Muscle layer of duodenum (tissue), 2 donors: ENCODE measurements at regions not wholly inside any gene's neighbourhood (a gene's known extent, or its start where the extent isn't known, plus 50 kb on each side); places are given as distances from the start of the nearest gene placed in this dataset.

Experiments
- H3K27ac ChIP-seq: one replicate; pipeline ENCODE4 v1.7.0; 2013; ENCODE audit warnings: mild to moderate bottlenecking, low read length
- H3K27me3 ChIP-seq: one replicate; pipeline ENCODE4 v1.7.0; 2013; ENCODE audit warnings: low read depth, mild to moderate bottlenecking, control low read depth, low read length
- H3K36me3 ChIP-seq, 2 donors: one replicate each; pipeline ENCODE4 v1.7.0; 2013; ENCODE audit warnings: low read length in 2 of 2, control low read depth in 1 of 2, mild to moderate bottlenecking in 1 of 2; ENCODE audit not compliant: insufficient read depth in 2 of 2, control insufficient read depth in 1 of 2
- H3K4me1 ChIP-seq, 2 donors: one replicate each; pipeline ENCODE4 v1.7.0; 2013; ENCODE audit warnings: low read length in 2 of 2, mild to moderate bottlenecking in 2 of 2, control low read depth in 1 of 2, moderate library complexity in 1 of 2; ENCODE audit not compliant: insufficient read depth in 2 of 2, control insufficient read depth in 1 of 2
- H3K4me3 ChIP-seq, 2 donors: one replicate each; pipeline ENCODE4 v1.7.0; 2013; ENCODE audit warnings: low read length in 2 of 2, low read depth in 1 of 2, mild to moderate bottlenecking in 1 of 2
- H3K9me3 ChIP-seq, 2 donors: one replicate each; pipeline ENCODE4 v1.7.0; 2013; ENCODE audit warnings: low read length in 2 of 2, control low read depth in 1 of 2, mild to moderate bottlenecking in 1 of 2; ENCODE audit not compliant: control insufficient read depth in 1 of 2
- donor health status: healthy.

DNA sequence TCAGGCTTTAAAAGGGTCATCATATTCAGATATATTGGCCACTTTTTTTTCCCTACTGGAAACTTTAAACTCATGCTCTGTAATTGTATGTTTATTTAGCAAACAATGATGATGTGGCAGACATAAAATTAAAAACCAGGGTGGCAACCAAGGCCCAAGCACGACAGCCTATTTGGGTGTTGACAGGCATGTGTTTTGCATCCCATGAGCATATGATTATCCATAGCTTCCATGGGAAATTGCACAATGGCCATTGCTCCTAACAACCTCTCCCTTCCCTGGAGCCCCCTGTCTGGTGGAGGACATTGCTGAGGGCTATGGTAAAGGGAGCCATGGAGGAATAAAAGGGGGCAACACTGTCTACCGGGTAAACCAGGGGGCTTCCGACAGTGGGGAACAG lies 134.7 kb downstream of the GAS1 start:
- Histone ChIP-seq H3K9me3 (no peaks in the 10 kb centered on the region), H3K36me3 (no peaks in the 10 kb centered on the region), H3K4me1 (peaks cover 0 to 7% of the 10 kb centered on the region in 2 donors), H3K27me3 (no peaks in the 10 kb centered on the region), H3K27ac (no peak overlapping the region), H3K4me3 (no peak overlapping the region)

DNA sequence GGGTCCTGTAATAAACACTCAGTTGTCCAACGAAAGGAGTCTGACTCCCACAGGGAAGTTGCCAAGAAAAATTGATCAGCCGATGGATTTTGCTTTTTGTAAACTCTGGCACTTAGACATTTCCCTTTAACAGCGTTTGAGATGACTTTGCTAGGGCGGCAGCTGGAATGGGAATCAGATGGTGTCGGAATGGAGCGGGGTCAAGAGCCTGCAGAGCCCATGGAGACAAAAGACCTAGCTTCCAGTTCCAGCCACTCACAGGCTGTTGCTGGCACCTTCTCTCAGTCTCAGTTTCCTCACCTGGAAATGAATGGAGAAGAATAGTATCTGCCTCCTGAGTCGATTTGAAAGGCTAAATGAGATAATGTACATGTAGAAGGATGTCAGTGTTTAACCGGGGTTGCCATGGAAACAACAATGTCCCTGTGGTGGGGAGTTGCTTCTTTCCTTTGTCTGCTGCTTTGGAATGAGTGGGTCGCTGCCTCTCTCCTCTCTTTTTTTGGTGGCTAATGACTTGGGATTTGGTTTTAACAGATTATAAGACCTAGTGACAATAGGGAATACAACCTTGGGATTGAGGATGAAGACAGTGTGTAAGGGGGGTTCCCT lies 137.4 kb downstream of the GAS1 start:
- Histone ChIP-seq H3K4me1 (peaks cover 0 to 8% of the 10 kb centered on the region in 2 donors), H3K36me3 (no peaks in the 10 kb centered on the region), H3K9me3 (no peaks in the 10 kb centered on the region), H3K27me3 (no peaks in the 10 kb centered on the region), H3K4me3 (no peak overlapping the region), H3K27ac (no peak overlapping the region)

DNA sequence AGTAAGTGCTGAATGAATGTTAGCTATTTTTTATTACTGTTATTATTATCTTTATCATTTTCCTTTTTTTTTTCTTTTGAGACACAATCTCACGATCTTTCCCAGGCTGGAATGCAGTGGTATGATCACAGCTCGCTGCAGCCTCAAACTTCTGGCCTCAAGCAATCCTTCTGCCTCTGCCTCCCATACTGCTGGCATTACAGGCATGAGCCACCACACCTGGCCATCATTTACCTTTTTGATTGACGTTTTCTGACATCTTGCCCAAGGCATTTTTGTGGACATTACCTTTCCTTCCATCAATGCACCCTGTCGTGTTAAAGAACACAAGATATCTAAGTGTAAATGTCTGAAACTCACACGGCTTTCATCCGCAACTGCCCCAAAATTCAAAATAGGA lies 138.2 kb downstream of the GAS1 start:
- no peaks in the 10 kb centered on the region for H3K27me3 ChIP-seq
- H3K9me3 ChIP-seq: no peaks in the 10 kb centered on the region
- H3K4me3 ChIP-seq: no peak overlapping the region
- no peaks in the 10 kb centered on the region for H3K36me3 ChIP-seq
- peaks cover 0 to 8% of the 10 kb centered on the region in 2 donors for H3K4me1 ChIP-seq
- no peak overlapping the region for H3K27ac ChIP-seq

DNA sequence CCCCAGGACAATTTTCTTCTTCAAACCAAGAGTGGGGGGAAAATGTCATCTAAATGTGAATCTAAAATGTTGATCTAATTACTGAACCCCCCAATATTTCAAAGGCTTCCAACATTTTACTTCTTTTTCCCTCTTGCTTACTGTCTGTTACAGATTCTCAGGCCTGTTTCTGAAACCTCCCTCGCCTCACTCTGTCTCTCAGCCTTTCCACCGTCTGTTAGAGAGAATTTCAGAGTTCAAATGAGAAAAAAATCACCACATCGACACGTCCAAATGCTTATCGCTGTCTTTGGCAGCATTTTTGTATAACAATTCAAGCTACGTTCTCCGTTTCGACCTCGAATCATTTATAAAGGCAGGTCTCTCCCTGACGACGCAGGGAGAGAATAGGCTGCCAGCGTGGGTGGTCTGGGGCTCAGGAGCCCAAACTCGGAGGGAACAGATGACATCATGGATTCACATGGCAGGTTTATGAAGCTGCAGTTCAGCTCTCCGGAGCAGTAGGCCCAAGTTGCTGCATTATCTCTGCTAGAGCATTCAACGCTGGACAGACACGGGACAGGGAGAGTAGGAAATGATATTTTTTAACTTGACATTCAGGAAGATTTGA lies 139.8 kb downstream of the GAS1 start:
- H3K27me3 ChIP-seq: no peaks in the 10 kb centered on the region
- H3K4me3 ChIP-seq: no peak overlapping the region
- H3K4me1 ChIP-seq: peaks cover 0 to 8% of the 10 kb centered on the region in 2 donors
- H3K36me3 ChIP-seq: no peaks in the 10 kb centered on the region
- H3K9me3 ChIP-seq: no peaks in the 10 kb centered on the region
- peak overlapping the region; percentile 34 for H3K27ac ChIP-seq

DNA sequence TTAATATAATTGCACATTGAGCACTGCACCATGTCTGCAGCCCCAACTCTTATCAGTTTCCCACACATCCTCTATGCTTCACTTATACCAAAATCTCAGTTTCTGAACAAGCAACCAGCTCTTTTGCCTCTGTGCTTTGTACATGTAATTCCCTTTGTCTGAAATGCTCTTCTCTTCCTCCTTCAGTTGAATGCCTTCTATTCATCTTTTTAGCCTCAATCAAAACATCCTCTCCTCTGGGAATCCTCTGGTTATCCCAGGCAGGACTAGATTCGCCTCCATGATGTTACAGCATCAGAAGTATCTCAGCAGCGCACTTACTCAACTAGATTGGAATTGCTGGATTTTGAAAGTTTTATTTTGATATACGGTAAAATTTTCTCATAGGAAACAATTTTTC lies 143.3 kb downstream of the GAS1 start:
- H3K9me3 ChIP-seq: no peaks in the 10 kb centered on the region
- no peaks in the 10 kb centered on the region for H3K36me3 ChIP-seq
- H3K4me1 ChIP-seq: peaks cover 0 to 13% of the 10 kb centered on the region in 2 donors
- H3K27ac ChIP-seq: no peak overlapping the region
- H3K4me3 ChIP-seq: no peak overlapping the region
- no peaks in the 10 kb centered on the region for H3K27me3 ChIP-seq

DNA sequence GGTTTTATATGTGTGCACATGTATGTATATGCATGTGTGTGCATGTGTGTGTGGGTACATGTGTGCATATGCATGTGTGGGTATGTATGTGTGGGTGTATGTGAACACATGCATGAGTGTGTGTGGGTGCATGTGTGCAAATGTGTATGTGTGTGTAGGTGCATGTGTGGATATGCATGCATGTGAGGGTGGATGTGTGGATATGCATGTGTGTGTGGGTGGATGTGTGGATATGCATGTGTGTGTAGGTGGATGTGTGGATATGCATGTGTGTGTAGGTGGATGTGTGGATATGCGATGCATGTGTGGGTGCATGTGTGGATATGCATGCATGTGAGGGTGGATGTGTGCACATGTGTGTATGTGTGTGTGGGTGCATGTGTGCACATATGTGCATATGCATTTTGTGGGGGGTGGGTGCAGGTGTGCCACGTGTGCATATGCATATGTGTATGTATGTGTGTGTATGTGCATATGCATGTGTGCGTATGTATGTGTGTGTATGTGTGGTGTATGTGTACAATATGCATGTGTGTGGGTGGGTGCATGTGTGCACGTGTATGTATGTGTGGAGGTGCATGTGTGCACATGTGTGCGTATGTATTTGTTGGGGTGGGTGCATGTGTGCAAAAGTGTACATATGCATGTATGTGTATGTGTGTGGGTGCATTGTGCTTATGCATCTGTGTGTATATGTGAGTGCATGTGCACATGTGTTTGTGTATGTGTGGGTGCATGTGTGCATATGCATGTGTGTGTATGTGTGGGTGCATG lies 144.2 kb downstream of the GAS1 start:
- H3K27ac ChIP-seq: no peak overlapping the region
- no peak overlapping the region for H3K4me3 ChIP-seq
- H3K9me3 ChIP-seq: no peaks in the 10 kb centered on the region
- H3K36me3 ChIP-seq: no peaks in the 10 kb centered on the region
- H3K4me1 ChIP-seq: peaks cover 0 to 11% of the 10 kb centered on the region in 2 donors
- no peaks in the 10 kb centered on the region for H3K27me3 ChIP-seq

DNA sequence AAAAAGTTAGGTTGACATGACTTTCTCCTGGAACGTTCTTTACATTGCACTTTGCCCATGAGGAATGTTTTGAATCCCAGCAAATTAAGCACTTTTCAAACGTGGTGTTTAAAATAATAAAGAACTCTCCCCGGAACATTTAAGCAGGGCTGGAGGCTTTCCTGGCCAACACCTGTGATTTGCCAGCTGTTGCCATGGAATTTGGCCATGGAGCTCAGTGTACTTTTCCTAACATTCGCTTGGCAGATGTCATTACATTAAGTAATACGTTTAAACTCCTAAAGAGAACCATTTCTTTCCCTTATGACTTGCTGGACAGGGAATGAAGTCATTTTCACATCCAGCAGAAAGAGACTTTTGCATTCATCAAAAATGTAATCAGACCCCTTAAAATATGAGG lies 146.1 kb downstream of the GAS1 start:
- Histone ChIP-seq H3K27ac (no peak overlapping the region), H3K27me3 (no peaks in the 10 kb centered on the region), H3K9me3 (no peaks in the 10 kb centered on the region), H3K36me3 (no peaks in the 10 kb centered on the region), H3K4me3 (no peak overlapping the region), H3K4me1 (peaks cover 0 to 5% of the 10 kb centered on the region in 2 donors)

DNA sequence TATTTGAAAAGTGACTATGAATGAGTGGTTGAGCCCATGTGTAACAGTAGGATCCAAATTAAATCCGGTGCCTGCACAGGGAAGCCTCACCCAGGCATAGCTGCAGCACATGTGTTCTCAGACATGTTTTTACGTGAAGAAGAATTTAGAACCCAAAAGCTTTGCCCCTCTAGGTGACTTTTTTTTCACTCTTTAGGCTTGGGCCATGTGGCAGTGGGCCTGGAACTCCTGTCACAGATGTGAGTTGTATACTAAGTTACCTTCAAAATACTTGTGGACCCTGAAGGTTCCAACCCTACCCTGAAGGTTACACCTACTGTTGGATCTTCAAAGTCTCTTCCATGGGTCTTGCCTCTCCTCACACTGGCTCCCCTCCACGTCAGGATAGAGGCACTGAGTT lies 146.6 kb downstream of the GAS1 start:
- H3K36me3 ChIP-seq: no peaks in the 10 kb centered on the region
- H3K4me1 ChIP-seq: peaks cover 0 to 11% of the 10 kb centered on the region in 2 donors
- no peak overlapping the region for H3K4me3 ChIP-seq
- H3K27me3 ChIP-seq: no peaks in the 10 kb centered on the region
- no peak overlapping the region for H3K27ac ChIP-seq
- no peaks in the 10 kb centered on the region for H3K9me3 ChIP-seq

DNA sequence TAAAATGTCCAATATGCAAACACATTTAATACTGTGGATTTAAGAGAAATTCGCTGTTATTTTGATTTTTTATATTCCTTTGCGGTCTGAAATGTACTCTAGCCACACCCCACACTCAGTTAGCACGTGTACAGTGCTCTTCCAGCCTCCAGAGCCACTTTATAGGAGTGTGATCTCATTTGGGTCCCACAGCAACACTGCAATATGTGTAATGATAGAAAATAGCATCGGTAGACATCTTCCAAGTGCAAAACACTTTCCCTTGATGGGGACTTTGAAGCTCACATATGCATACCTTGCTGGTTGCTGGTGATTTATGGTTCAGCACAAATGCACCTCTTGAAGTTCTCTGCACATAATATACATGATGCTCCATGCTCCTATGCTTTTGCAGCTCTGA lies 148.3 kb downstream of the GAS1 start:
- Histone ChIP-seq H3K27me3 (no peaks in the 10 kb centered on the region), H3K9me3 (no peaks in the 10 kb centered on the region), H3K36me3 (no peaks in the 10 kb centered on the region), H3K4me3 (no peak overlapping the region), H3K27ac (no peak overlapping the region), H3K4me1 (peaks cover 0 to 28% of the 10 kb centered on the region in 2 donors)

DNA sequence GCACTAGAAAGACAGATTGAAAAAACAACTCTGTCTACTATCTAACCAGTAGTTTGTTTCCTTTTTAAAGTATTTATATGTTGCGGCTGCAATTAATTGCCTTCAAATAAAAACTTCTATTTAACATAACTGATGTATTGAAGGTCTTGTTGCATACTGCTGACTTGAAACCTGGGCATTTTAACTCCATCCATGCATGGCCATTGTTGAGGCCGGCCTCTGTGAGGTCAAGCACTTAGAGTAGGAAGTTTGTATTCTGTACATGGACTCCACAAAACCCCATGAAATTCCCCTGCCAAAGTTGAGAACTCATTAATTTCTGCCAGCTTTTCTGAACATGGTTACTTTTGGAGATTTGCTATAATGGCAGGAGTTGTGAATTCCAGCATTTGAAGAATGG lies 150.6 kb downstream of the GAS1 start:
- Histone ChIP-seq H3K4me3 (no peak overlapping the region), H3K36me3 (no peaks in the 10 kb centered on the region), H3K4me1 (peaks cover 0 to 29% of the 10 kb centered on the region in 2 donors), H3K27ac (no peak overlapping the region), H3K27me3 (no peaks in the 10 kb centered on the region), H3K9me3 (no peaks in the 10 kb centered on the region)

DNA sequence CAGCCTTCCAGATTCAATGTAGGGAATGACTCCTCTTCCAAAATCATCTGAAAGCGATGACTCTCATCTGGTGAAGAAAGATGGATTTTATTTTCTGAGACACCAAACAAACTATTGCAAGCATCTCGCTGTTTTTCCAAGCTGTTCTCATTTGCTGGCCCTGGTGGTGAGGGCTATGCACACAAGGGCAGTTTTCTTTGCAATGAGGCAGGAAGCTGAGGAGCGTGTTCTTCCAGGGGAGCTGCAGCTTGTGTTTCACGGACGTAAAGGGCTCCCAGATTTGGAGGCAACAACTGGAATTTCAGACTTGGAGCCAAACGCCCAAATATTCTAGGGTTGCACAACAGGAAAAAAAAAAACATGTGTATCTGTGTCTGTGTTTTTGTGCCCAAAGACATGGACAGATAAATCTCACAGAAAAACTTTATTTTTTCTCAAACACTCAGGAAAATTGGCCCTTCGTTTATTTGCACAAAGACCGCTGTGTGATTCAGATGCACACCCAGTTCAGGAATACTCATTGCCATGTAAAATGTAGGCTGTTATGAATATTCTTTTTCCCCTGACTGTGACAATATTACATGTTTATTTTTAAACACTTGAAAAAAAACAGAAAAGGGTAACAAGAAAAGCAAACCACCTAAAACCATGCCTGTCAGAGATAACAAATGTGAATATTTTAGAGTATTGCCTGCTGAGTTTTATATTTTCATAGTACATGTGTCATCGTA lies 151.3 kb downstream of the GAS1 start:
- no peak overlapping the region for H3K4me3 ChIP-seq
- H3K4me1 ChIP-seq: peaks cover 0 to 26% of the 10 kb centered on the region in 2 donors
- H3K27me3 ChIP-seq: no peaks in the 10 kb centered on the region
- no peak overlapping the region for H3K27ac ChIP-seq
- no peaks in the 10 kb centered on the region for H3K36me3 ChIP-seq
- H3K9me3 ChIP-seq: no peaks in the 10 kb centered on the region
